K562 (cell line): ENCODE measurements at regions not wholly inside any gene's neighbourhood (a gene's known extent, or its start where the extent isn't known, plus 50 kb on each side); places are given as distances from the start of the nearest gene placed in this dataset.

Experiments
- ADNP ChIP-seq: fragments of 200-800 bp; sonication (Bioruptor generic); IDR thresholded peaks from 2 replicates; pipeline ENCODE4 v1.6.1; 2016; ENCODE audit warnings: missing genetic modification characterization, missing compliant biosample characterization
- CBX8 ChIP-seq: fragments of 200-600 bp; sonication (generic); IDR thresholded peaks from 2 replicates; pipeline ENCODE4 v1.6.1; 2012; ENCODE audit warnings: borderline replicate concordance, mixed run types, low read depth, mild to moderate bottlenecking, moderate library complexity, mixed read lengths, low read length, control low read depth, inconsistent platforms; ENCODE audit not compliant: poor library complexity, severe bottlenecking; ENCODE audit errors: extremely low read depth
- DNMT1 ChIP-seq: fragments of 450-650 bp; IDR thresholded peaks from 2 replicates; pipeline ENCODE4 v1.6.1; 2016; ENCODE audit warnings: antibody characterized with exemption, mild to moderate bottlenecking
- ELF2 ChIP-seq: fragments of 250-450 bp; sonication (Bioruptor Pico); IDR thresholded peaks from 2 replicates; pipeline ENCODE4 v1.5.0; 2021; ENCODE audit warnings: mild to moderate bottlenecking
- GTF2F1 ChIP-seq: IDR thresholded peaks from 2 replicates; pipeline ENCODE4 v1.6.1; 2011; ENCODE audit warnings: low read depth, low read length, improper control_type of control experiment
- HDAC8 ChIP-seq: fragments of 450-650 bp; IDR thresholded peaks from 2 replicates; pipeline ENCODE4 v1.6.1; 2016; ENCODE audit warnings: mild to moderate bottlenecking, missing genetic modification characterization, moderate library complexity, missing compliant biosample characterization
- MIER1 ChIP-seq: fragments of 450-650 bp; IDR thresholded peaks from 2 replicates; pipeline ENCODE4 v1.6.1; 2016; ENCODE audit warnings: antibody characterized with exemption, mild to moderate bottlenecking, low read depth
- MTF1 ChIP-seq: fragments of 250-450 bp; sonication (Bioruptor Pico); IDR thresholded peaks from 2 replicates; pipeline ENCODE4 v1.9.0; 2021; ENCODE audit warnings: moderate library complexity, mild to moderate bottlenecking, inconsistent platforms, borderline replicate concordance
- NFRKB ChIP-seq: fragments of 450-650 bp; IDR thresholded peaks from 2 replicates; pipeline ENCODE4 v1.6.1; 2016; ENCODE audit warnings: low read depth
- PHF8 ChIP-seq: fragments of 200-600 bp; sonication (generic); IDR thresholded peaks from 2 replicates; pipeline ENCODE4 v1.6.1; 2012; ENCODE audit warnings: mixed run types, mild to moderate bottlenecking, inconsistent platforms, low read length, moderate library complexity, borderline replicate concordance
- PHTF2 ChIP-seq: fragments of 250-450 bp; sonication (Bioruptor Pico); IDR thresholded peaks from 2 replicates; pipeline ENCODE4 v1.5.0; 2021; ENCODE audit warnings: mild to moderate bottlenecking
- RAD51 ChIP-seq: fragments of 450-650 bp; IDR thresholded peaks from 2 replicates; pipeline ENCODE4 v1.7.1; 2016; ENCODE audit warnings: low read depth, mild to moderate bottlenecking, borderline replicate concordance
- RB1 ChIP-seq: fragments of 450-650 bp; IDR thresholded peaks from 2 replicates; pipeline ENCODE4 v1.6.1; 2017; ENCODE audit warnings: low read depth, mild to moderate bottlenecking
- RFX7 ChIP-seq: fragments of 250-450 bp; sonication (Bioruptor Pico); IDR thresholded peaks from 2 replicates; pipeline ENCODE4 v1.5.1; 2021; ENCODE audit warnings: mild to moderate bottlenecking
- SIN3B ChIP-seq: fragments of 450-650 bp; IDR thresholded peaks from 2 replicates; pipeline ENCODE4 v1.6.1; 2017; ENCODE audit warnings: low read depth, mild to moderate bottlenecking, moderate library complexity
- SMARCA4 ChIP-seq: fragments of 450-650 bp; IDR thresholded peaks from 2 replicates; pipeline ENCODE4 v1.6.1; 2016
- SMARCC2 ChIP-seq: fragments of 450-650 bp; IDR thresholded peaks from 2 replicates; pipeline ENCODE4 v1.6.1; 2017; ENCODE audit warnings: antibody characterized with exemption, moderate library complexity, mild to moderate bottlenecking, low read depth
- SNIP1 ChIP-seq: fragments of 450-650 bp; IDR thresholded peaks from 2 replicates; pipeline ENCODE4 v1.7.1; 2017; ENCODE audit warnings: low read depth, mild to moderate bottlenecking
- XRCC5 ChIP-seq: fragments of 200-400 bp; formaldehyde crosslinking; IDR thresholded peaks from 2 replicates; pipeline ENCODE4 v1.6.1; 2017; ENCODE audit warnings: low read depth, mild to moderate bottlenecking, low read length
- ZNF408 ChIP-seq: fragments of 250-450 bp; sonication (Bioruptor Pico); IDR thresholded peaks from 2 replicates; pipeline ENCODE4 v1.4.0; 2020; ENCODE audit warnings: low read depth, mild to moderate bottlenecking, moderate library complexity
- ZNF561 ChIP-seq: fragments of 450-650 bp; formaldehyde crosslinking; conservative IDR thresholded peaks from 2 replicates; pipeline ENCODE4 v1.4.0; 2020; ENCODE audit warnings: mild to moderate bottlenecking, moderate library complexity
- ZNF668 ChIP-seq: fragments of 250-450 bp; sonication (Bioruptor Pico); IDR thresholded peaks from 2 replicates; pipeline ENCODE4 v1.8.0; 2022; ENCODE audit warnings: mild to moderate bottlenecking, inconsistent platforms
- TF ChIP-seq, protein P1 (sequence below): fragments of 450-650 bp; IDR thresholded peaks from one replicate; pipeline ENCODE4 v1.6.1; 2018; ENCODE audit warnings: mild to moderate bottlenecking, moderate library complexity; ENCODE audit not compliant: partially characterized antibody
- TF ChIP-seq, protein P2 (sequence below): fragments of 450-650 bp; formaldehyde crosslinking; IDR thresholded peaks from 2 replicates; pipeline ENCODE4 v1.4.0; 2020; ENCODE audit warnings: mild to moderate bottlenecking, moderate library complexity
- TF ChIP-seq, protein P3 (sequence below): sonication (generic); formaldehyde crosslinking; IDR thresholded peaks from 2 replicates; pipeline ENCODE4 v1.8.0; 2022; ENCODE audit warnings: missing genetic modification reagents, mild to moderate bottlenecking, borderline replicate concordance

DNA sequence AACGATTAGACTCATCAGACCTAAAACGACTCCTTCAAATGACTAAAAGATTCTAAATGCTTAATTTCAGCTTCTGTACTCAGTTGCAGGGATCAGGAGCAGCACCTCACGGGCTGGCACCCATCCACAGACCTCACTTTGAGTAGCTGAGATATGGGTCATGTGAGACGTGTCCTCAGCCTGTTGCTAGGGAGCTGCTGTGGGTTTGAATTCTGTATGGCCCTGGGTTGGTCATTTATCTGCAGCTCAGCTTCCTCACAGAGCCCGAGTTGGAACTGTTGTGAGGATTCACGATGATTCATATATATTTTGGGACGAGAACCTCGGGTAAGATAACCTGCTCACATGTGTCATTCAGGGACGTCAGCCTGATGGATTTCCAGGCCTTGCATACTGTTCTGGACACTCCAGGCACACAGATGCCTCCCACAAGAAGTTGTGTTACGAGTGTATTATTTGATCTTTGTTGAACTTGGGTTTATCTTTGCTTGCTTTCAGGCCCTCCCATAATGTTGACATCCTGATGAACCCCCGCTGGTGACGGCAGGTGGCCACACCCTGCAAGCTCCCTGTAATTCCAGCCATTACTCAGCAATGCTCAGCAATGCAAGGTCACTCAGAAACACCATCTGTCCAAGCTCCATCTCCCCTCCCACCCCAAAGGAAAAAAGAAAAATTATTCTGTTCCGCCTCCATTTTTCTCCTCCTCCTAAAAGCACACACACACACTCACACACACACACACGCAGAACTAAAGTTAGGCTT, 137.6 kb downstream of the RBFOX3 start (continued):
- no peak for TF ChIP-seq HDAC8 (tag)
- no peak for TF ChIP-seq RAD51
- TF ChIP-seq ZNF408 (CRISPR knock-in tag): no peak
- no peak for TF ChIP-seq MIER1
- TF ChIP-seq ZNF561: no peak
- TF ChIP-seq, protein P1, sequence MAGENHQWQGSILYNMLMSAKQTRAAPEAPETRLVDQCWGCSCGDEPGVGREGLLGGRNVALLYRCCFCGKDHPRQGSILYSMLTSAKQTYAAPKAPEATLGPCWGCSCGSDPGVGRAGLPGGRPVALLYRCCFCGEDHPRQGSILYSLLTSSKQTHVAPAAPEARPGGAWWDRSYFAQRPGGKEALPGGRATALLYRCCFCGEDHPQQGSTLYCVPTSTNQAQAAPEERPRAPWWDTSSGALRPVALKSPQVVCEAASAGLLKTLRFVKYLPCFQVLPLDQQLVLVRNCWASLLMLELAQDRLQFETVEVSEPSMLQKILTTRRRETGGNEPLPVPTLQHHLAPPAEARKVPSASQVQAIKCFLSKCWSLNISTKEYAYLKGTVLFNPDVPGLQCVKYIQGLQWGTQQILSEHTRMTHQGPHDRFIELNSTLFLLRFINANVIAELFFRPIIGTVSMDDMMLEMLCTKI: no peak
- TF ChIP-seq RB1: no peak
- TF ChIP-seq ELF2 (CRISPR knock-in tag): no peak
- TF ChIP-seq NFRKB: no peak
- no peak for TF ChIP-seq PHF8
- TF ChIP-seq SMARCA4: peak; percentile 80
- no peak for TF ChIP-seq RFX7 (CRISPR knock-in tag)
- TF ChIP-seq PHTF2 (CRISPR knock-in tag): no peak
- peak; percentile 55; the same call in 1 of the 2 replicates for TF ChIP-seq ADNP (tag)
- no peak for TF ChIP-seq MTF1 (CRISPR knock-in tag)
- no peak for TF ChIP-seq CBX8
- TF ChIP-seq SMARCC2: peak; percentile 55
- TF ChIP-seq SNIP1: no peak
- TF ChIP-seq, protein P2, sequence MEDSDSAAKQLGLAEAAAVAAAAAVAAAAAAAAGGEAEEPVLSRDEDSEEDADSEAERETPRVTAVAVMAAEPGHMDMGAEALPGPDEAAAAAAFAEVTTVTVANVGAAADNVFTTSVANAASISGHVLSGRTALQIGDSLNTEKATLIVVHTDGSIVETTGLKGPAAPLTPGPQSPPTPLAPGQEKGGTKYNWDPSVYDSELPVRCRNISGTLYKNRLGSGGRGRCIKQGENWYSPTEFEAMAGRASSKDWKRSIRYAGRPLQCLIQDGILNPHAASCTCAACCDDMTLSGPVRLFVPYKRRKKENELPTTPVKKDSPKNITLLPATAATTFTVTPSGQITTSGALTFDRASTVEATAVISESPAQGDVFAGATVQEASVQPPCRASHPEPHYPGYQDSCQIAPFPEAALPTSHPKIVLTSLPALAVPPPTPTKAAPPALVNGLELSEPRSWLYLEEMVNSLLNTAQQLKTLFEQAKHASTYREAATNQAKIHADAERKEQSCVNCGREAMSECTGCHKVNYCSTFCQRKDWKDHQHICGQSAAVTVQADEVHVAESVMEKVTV (CRISPR knock-in tag): no peak
- TF ChIP-seq XRCC5: no peak
- no peak for TF ChIP-seq GTF2F1
- no peak for TF ChIP-seq ZNF668 (CRISPR knock-in tag)
- TF ChIP-seq, protein P3, sequence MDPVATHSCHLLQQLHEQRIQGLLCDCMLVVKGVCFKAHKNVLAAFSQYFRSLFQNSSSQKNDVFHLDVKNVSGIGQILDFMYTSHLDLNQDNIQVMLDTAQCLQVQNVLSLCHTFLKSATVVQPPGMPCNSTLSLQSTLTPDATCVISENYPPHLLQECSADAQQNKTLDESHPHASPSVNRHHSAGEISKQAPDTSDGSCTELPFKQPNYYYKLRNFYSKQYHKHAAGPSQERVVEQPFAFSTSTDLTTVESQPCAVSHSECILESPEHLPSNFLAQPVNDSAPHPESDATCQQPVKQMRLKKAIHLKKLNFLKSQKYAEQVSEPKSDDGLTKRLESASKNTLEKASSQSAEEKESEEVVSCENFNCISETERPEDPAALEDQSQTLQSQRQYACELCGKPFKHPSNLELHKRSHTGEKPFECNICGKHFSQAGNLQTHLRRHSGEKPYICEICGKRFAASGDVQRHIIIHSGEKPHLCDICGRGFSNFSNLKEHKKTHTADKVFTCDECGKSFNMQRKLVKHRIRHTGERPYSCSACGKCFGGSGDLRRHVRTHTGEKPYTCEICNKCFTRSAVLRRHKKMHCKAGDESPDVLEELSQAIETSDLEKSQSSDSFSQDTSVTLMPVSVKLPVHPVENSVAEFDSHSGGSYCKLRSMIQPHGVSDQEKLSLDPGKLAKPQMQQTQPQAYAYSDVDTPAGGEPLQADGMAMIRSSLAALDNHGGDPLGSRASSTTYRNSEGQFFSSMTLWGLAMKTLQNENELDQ (CRISPR knock-in tag): no peak
- no peak for TF ChIP-seq SIN3B
- no peak for TF ChIP-seq DNMT1
